ENCODE measurements at regions not wholly inside any gene's neighbourhood (a gene's known extent, or its start where the extent isn't known, plus 50 kb on each side); places are given as distances from the start of the nearest gene placed in this dataset.
A peak's percentile ranks its signal among the peaks of the same experiment; 100 is the strongest.

DNA sequence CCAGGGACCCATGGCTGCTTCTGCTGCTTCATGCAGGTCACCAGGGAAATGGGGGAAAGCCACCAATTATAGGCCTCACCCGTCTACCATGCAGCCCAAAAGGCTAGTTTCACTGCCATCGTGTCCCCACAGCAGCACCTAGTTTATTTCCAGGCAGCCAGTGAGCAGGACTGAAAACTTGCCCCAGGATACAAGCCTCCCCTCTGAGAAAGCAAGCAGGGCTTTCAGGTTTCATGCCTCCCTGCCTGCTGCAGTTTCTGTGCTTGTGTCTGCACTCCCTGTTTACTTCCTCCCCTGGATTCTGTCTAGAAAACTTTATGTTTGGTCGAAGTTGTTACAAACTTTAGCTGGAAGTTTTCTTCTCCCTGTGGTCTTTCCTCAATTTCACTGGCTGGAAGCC lies 319.1 kb downstream of the ANXA1 start:
- no peak for DNase-seq

DNA sequence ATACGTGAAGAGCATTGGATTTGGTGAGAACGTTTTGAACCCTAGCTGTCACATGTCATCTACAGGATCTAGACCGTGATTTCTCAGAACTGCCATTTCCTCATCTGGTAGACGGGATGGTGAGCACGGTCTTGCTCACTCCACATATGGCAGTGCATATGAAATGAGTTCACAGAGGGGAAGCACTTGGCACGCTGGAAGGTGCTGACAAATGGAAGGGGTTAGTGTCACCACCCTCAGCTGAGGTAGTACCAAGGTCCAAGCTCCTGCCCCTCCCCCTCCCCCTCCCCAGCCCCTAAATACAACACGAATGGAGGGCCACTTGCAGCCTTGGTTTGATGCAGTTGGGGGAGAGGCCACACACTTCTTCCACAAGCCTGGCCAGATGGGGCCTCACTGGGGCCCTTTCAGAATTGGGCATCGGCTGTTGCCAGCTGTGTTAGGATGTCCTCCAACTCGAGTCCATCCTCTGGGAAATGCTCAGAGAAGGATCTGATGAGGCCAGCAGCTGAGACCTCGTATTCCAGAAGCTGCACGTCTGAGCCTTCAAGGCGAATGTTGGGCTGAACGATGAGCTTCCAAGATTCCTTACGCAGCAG lies 322.4 kb downstream of the ANXA1 start:
- no peak for DNase-seq

DNA sequence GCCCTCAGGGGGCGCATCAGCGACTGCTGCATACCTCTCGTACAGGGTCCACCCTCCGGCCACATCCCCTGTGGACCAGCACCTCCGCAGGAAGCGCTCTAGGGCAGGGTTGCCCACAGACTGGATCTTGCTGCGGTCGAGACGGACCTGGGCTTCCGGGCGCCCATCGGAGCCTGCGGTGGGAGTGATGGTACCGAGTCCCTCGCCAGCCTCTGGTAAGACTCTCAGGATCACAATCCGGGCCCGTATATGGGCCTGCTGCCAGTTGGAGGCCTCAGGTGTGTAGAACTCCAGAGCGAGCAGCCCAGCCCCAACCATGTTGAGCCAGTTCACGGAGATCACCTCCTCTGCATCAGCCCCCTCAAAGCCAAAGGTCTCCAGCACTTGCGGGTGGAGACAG lies 323.0 kb downstream of the ANXA1 start:
- DNase-seq: no peak

DNA sequence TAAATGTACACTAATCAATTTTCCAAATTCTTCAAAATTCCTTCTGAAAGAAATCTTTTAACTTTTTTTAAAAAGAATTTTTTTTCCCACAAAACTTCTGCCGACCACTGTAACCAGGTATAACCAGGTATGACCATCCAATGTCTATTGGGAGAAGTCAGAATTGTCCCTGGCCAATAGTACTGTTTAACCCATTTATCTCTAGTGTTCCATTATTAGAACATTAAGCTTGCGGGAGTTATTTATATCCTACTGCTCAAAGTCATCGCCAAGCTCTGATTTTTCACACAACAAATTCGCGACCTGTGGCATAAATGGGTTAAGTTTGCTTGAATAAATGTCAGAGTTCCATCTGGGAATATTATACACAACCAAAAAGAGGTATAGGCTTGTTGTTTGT lies 343.2 kb downstream of the ANXA1 start:
- DNase-seq: no peak

DNA sequence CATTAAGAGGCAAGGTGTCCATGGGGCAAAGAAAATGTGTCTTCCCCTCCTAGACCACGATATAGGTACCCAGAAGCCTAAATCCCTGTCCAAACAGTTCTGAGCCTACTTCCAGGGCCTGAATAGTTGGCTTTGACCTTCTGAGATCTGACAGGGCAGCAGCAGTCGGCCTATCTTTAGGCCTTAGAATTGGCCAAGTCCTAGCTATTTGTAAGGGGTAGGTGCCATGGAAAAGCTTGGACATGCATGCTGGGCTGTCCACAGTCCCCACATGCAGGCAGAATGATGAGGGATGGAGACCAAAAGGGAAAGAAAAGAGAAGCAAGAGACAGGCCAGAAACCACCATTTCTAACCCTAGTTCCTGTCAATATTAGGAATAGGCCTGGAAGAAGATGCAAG lies 346.1 kb downstream of the ANXA1 start:
- DNase-seq: no peak

DNA sequence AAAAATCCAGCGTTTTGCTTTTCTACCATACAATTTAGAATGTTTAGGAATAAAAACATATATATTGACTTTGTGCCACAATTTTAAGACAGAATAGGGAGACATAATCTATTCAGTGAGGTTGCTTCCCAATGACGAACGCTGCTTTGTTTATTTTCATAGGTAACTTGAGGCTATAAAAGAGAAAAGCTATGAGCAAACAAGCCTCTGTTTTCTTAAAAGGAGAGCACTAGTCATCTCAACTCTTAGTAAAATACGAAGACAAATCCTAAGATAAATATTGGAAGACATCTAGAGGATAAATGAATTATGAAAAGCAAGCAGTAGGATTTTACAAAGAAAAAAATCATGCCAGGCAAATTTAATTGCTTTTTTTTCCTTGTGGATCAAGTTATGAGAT lies 363.6 kb downstream of the ANXA1 start:
- DNase-seq: no peak

DNA sequence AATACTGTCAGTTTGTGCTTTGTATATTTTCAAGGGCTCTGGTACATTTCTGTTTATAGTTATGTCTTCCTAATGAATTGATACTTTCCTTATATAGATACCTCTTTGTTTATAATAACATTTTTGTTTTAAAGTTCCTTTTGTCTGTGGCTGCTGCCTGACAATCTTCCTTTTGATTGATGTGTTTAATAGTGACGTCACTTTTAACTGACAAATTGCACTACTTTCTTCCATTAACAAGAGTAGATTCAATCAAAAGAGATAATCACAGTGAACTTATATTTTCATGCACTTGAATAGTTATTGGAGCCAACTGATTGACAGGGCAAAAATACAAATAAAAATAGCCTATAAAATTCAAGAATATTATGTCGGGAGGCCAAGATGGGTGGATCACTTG lies 371.7 kb downstream of the ANXA1 start:
- DNase-seq: no peak

DNA sequence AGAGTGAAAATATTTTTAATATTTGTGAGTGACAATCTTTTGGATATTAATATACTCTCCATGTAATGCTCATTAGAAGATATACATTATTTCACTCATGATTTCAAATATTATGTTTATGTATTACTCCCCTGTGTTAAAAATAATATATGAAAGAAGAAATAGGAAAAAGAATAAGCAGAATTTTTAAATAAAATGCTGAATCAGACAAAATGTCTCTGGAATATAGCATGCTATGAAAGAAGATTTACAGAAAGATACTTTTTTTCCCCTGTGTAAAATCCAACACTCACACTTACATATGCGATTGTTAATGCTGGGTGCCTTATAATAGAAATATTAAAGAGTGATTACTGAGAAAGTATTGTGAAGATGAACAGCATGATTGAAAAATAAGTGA lies 373.7 kb downstream of the ANXA1 start:
- DNase-seq: no peak

DNA sequence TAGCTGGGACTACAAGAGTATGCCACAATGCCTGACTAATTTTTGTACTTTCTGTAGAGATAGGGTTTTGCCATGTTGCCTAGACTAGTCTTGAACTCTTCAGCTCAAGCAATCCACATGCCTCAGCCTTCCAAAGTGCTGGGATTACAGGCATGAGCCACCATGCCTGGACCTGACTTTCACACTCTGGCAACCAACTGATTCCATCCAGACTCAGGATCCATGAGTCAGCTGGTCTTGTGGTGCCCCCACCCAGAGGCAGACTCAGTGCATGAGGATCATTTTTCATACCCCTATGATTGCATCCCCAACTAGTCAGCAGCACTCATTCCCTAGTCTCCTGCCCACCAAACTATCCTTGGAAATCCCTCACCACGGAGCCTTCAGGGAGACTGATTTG lies 375.9 kb downstream of the ANXA1 start:
- DNase-seq: no peak

DNA sequence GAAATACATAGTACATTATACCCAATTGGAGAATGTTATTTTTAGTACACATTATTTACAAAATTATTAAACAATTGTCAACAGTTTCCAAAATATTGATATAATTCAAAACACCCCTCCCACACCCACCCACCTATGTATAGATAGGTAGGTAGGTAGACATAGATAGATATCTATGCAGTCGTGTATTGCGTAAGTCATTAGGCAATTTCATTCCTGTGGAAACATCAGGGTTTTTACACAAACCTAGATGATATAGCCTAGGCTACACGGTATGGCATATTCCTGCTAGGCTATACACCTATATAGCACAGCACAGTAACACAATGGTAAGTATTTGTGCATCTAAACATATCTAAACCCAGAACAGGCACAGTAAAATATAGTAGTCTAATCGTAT lies 377.3 kb downstream of the ANXA1 start:
- no peak for DNase-seq

DNA sequence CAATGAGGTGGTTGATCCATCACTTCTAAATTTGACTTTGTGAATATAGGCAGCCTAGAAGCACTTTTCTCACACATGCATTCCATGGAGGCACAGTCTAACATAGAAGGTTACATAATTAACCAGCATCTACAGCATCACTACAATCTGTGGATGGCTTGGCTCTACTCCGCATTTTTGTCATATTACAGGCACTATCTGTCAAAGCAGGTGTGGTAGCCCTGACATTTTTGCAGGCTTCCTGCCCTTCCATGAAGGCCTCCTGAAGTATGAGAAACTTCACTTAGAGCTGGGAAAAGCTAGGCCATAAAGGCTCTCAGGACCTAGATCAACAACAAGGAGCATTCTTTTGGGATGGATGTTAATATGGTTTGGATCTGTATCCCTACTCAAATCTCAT lies 378.0 kb downstream of the ANXA1 start:
- no peak for DNase-seq

DNA sequence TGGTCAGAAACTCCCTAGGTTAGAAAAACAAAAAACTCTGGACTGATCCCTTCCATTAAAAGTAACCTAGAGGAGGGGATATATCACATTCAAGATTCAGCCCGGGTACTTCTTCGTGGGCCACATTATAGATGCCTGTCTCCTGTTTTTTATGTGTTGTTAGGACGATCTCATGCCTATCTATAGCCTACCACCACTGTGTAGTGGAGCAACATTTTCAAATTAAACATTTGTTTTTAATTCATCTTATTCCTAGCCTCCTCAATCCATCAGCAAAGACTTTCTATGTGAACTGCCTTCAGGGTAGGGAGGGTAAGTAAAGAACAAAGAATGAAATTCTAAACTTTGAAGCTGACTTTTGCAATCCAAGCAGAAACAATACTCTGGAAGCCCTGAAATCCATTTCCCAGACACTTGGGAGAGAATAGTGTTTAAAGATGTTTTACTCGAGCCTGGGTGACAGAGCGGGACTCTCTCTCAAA lies 379.4 kb downstream of the ANXA1 start:
- DNase-seq: no peak

DNA sequence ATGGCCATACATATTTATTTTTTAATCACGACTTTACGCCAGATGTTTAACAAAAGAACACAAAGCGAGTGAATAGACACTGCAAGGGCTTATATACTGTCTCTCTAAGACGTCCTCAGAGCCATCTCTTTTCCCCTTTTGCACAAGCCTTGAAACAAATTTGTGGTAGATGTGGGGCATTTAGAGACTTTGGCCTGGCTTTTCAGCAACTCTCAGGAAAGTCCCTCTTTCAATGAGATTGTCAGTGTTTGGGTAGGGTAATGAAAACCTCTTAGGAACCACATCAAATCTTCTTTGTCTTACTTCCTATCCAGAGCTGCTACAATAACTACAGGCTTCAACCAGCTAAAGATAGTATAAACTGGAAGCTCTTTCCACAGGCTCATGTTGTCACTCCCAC lies 380.0 kb downstream of the ANXA1 start:
- no peak for DNase-seq

DNA sequence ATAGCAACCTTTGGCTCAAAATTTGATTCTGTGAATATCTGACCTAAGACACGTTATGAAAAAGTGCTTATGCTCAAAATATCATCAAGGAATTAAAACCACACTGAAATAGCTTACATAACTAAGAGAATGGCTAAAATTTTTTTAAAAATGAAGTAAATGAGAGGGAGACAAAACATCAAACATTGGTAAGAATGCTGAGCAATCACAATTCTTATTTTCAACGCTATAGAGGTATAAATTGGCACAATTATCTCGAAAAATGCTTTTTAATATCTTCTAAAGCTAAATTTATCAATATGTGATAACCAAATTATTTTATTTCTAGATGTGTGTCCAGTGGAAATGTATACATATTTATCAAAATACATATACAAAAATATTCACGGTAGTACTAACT lies 381.3 kb downstream of the ANXA1 start:
- DNase-seq: no peak

DNA sequence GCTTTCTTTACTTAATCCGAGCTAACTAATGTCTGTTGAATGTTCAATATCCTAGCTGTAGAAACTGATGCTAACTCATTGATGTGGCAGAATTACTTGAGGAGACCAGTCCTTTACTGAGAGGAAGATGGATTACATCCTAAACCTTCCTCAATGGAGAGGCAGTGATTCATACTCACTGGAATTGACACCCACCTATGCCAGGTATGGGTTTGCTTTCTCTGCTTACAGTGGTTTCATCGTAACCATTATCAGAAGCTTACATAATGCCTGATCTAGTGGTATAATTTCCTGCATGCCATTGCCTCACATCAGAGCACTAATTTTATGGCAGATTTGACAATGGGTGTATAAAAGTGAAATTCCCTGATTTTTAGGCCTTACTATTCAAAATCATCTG lies 384.7 kb downstream of the ANXA1 start:
- no peak for DNase-seq

DNA sequence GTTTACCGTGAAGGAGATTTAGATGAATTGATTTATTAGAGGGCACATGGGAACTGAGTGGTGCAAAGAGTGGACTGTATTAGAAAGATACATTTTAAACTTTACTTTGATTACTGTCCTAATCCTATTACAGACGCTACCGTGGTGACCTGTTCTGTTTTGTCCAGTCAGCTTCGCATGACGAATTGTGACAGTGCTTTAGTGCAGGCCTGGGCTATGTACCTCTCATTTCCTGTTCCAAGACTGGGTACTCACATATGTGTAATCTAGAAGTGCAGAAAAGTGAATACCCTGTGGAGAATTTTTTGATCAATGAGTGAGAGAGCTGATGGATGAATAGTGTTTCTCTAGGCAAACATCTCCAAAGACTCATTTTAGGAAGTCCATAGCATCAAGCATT lies 385.9 kb downstream of the ANXA1 start:
- DNase-seq: no peak

DNA sequence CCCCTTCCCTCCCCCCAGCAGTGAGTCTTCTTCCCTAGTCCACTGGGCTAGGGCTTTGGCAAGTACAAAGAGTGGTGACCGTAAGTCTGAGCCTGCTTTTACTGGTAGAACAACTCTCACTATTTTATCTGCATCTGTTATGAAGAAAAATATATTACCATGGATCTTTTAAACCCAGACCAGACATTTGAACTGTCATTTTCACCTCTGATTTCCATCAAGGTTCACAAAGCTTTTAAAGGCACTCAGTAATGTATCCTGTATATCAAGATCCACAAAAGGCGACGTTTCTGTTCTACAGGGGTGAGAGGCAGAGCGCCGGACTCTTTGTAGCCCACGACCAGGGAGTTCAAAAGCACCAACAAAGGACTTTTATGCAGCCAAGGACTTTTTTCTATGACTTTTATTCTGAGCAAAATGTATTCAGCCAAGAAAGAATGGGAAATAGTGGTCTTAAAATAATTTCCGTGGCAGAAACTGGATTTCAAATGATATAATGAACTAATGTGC lies 388.3 kb downstream of the ANXA1 start:
- DNase-seq: no peak

DNA sequence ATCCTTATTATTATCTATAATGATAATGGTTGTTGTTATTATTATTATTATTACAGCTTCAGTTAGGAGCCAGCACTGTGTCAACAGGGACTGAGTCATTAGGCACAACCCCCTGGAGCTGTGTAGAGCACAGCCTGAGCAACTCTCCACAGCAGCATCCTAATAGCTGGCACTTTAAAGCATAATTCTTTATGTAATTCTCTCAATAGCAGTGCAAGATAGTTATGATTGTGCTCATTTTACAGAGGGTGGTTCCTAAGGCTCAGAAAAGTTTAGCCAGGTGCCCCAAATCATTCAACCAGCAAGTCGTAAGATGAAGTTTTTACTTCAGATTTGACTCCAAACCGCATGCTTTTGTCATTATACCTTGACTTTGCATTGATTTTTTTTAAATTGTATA lies 390.3 kb downstream of the ANXA1 start:
- no peak for DNase-seq

DNA sequence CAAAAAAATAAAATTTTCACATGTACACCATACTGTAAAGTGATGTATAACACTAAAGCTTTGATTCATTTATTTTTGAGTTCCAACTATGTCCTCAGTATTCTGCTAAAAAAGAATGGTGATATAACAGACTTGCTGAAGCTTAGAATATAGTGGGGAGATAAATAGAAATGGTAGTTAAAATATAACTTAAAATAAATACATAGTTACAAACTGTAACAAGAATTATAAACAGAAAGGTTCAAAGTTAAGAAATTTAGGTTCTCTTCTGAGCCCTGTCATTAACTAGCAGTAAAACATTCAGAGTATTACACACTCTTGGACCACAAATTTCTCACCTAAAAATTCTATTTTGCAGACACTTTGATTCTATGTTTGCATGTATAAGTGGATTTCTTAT lies 392.1 kb downstream of the ANXA1 start:
- DNase-seq: no peak

DNA sequence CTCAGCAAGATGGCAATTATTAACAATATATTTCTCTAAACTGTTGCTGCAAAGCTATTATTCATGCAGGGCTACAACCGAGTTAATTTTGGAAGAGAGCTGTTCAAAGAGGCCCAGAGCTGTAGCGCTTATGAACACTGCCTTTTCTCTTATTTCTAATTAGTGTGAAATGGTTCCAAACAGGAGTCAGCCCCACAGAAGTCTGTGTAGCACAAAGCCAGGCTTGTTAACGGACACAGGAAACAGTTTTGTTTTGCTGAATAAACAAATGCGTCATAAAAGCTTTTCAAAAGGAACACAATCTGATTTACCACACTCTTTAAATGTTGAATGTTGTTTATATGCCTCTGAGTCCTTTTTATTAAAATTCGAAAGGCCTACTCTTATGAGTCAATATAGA lies 396.5 kb downstream of the ANXA1 start:
- DNase-seq: peak; percentile 44

DNA sequence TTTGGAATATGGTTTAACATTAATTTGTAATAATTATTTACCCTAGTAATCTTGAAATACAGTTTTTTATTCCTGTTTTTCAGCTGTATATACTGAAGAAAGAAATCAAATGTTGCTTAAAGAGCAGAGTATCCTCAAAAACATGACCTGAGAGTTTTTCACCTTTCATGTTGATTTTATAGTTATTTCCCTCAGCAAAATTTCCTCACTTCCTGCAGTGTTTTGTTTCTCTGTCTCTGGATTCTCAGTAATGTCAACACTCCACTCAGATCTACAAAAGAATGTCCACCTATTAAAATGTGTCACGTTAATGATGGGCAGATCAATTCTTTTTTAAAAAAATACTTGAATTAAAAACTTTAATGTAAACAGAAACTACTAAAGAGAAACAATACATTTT lies 398.3 kb downstream of the ANXA1 start:
- no peak for DNase-seq

DNA sequence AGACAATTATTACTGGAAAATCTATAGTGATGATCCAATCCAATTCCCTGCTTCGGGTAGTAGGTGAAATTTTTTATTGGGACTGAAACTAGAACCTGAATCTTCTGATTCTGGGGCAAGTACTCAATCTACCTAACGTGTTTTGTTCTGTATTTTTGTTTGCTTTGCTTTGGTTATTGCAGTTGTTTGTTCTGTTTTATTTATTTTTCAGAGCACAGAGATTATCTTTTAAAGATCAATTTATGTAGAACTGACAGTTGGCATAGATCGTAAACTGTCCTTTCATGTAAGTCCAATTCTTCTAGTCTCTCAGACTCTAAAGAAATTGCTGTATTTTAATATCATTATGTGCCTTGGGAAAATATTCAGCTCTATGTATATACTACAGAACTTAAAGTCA lies 401.6 kb downstream of the ANXA1 start:
- DNase-seq: no peak

DNA sequence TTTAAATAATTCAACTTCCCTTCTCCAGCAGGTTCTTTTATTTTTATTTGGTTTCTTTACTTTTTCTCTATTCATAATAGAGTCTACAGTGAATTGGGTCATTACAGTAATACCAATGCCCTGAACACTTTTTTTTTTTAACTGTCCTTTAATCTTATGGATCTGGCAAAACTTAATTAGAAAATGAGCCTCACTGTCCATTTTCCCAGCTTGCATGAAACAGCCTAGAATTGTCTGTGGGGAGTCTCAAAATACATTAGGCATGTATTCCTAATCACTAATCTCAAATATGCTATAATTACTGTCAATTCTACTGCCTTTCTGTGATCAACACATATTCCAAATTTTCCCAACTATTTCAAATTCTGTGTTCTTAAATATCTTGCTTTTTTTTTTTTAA lies 406.8 kb downstream of the ANXA1 start:
- no peak for DNase-seq

DNA sequence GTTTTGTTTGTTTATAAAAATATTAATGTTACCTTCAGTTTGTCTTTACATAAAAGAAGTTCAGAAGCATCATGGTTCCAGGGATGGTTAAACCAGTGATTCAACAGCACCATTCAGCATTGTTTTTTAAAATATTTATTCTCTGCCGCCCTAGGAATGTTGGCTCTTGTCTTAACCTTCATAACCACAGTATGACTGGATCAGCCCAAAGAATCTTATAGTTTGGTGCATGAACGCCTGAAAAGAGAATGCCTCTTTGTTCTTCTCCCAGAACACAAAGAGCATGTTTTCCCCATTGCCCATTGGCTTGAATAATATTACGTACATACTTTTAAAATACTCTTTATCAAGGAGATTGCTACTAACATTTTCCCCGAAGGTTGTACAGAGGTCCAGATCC lies 413.4 kb downstream of the ANXA1 start:
- no peak for DNase-seq

DNA sequence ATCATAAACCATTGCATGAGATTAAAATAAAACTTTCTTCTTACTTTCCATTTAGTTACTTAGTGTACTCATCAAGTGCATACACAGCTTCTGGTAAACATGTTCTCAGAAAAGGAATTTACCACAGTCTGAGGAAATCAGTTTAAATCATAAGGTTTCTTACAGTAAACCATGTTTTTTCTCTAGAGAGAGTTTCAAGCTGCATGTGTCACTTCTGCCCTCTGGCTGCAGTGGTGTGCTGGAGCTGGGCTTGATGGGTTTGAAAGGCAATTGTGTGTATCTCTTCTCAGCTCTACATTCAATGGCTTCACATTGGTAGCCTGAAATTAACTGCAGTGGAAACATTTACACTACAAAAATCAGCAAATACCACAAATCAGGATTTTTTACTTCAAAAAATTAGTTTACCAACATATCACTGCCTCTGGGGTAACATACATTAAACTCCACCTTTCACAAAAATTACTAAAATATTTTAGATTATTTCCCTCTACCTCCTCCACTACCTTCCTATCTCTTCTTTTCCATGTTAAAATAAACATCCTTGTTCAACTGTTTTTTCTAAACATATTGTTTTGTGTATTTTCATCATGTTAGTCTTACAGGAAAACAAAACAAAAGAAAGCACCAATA lies 414.3 kb downstream of the ANXA1 start:
- DNase-seq: peak; percentile 27
